ENCODE measurements at regions not wholly inside any gene's neighbourhood (a gene's known extent, or its start where the extent isn't known, plus 50 kb on each side); places are given as distances from the start of the nearest gene placed in this dataset.

GRCh38 chr20:6703656-6704055 lies 63.8 kb upstream of the BMP2 start:
- no peak for DNase-seq
- TF ChIP-seq, protein P1, sequence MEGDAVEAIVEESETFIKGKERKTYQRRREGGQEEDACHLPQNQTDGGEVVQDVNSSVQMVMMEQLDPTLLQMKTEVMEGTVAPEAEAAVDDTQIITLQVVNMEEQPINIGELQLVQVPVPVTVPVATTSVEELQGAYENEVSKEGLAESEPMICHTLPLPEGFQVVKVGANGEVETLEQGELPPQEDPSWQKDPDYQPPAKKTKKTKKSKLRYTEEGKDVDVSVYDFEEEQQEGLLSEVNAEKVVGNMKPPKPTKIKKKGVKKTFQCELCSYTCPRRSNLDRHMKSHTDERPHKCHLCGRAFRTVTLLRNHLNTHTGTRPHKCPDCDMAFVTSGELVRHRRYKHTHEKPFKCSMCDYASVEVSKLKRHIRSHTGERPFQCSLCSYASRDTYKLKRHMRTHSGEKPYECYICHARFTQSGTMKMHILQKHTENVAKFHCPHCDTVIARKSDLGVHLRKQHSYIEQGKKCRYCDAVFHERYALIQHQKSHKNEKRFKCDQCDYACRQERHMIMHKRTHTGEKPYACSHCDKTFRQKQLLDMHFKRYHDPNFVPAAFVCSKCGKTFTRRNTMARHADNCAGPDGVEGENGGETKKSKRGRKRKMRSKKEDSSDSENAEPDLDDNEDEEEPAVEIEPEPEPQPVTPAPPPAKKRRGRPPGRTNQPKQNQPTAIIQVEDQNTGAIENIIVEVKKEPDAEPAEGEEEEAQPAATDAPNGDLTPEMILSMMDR (IDR thresholded peaks at IDR 0.05; ENCODE audit: partially characterized antibody, unreplicated experiment): no peak
- Mint-ChIP-seq H3K9me3 (ENCODE audit: unreplicated experiment) (no peaks in the 10 kb centered on the region), H3K36me3 (ENCODE audit: unreplicated experiment) (no peaks in the 10 kb centered on the region), H3K4me1 (ENCODE audit: low read depth, unreplicated experiment) (no peaks in the 10 kb centered on the region), H3K4me3 (ENCODE audit: unreplicated experiment) (no peak overlapping the region), H3K27me3 (ENCODE audit: unreplicated experiment) (peaks cover 4% of the 10 kb centered on the region), H3K27ac (ENCODE audit: unreplicated experiment) (no peak overlapping the region)

DNA sequence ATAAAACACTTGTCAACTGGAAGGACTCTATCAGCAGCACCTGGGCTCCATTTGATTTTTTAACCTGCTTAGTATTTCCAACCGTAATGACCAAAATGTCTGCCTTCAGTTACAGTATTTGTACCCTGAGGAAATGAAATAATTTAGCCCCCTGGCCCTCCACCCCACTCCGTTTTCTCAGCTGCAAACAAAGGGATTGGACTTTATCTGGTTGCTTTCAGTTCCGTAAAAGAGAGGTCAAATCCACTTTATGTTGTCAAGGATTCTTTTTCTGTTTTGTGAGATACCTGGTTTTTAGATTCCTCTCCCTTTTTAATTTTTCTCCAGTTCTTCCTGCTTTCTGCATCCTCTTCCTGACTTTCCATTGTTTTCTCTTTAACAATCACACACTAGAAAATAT lies 64.4 kb upstream of the BMP2 start:
- TF ChIP-seq, protein P1 (IDR thresholded peaks at IDR 0.05; ENCODE audit: partially characterized antibody, unreplicated experiment): no peak
- H3K27me3 Mint-ChIP-seq (ENCODE audit: unreplicated experiment): peaks cover 4% of the 10 kb centered on the region
- DNase-seq: no peak
- H3K27ac Mint-ChIP-seq (ENCODE audit: unreplicated experiment): no peak overlapping the region
- no peak overlapping the region for H3K4me3 Mint-ChIP-seq (ENCODE audit: unreplicated experiment)
- no peaks in the 10 kb centered on the region for H3K36me3 Mint-ChIP-seq (ENCODE audit: unreplicated experiment)
- no peaks in the 10 kb centered on the region for H3K4me1 Mint-ChIP-seq (ENCODE audit: low read depth, unreplicated experiment)
- no peaks in the 10 kb centered on the region for H3K9me3 Mint-ChIP-seq (ENCODE audit: unreplicated experiment)

- no peak overlapping the region for H3K27ac Mint-ChIP-seq (ENCODE audit: unreplicated experiment)
- H3K36me3 Mint-ChIP-seq (ENCODE audit: unreplicated experiment): no peaks in the 10 kb centered on the region
- H3K4me1 Mint-ChIP-seq (ENCODE audit: low read depth, unreplicated experiment): no peaks in the 10 kb centered on the region
- no peak overlapping the region for H3K4me3 Mint-ChIP-seq (ENCODE audit: unreplicated experiment)
- no peaks in the 10 kb centered on the region for H3K9me3 Mint-ChIP-seq (ENCODE audit: unreplicated experiment)
- DNase-seq: no peak
- H3K27me3 Mint-ChIP-seq (ENCODE audit: unreplicated experiment): peaks cover 7% of the 10 kb centered on the region
- TF ChIP-seq, protein P1 (IDR thresholded peaks at IDR 0.05; ENCODE audit: partially characterized antibody, unreplicated experiment): no peak
Measured at GRCh38 chr20:6702144-6702543, 65.3 kb upstream of the BMP2 start.

DNA sequence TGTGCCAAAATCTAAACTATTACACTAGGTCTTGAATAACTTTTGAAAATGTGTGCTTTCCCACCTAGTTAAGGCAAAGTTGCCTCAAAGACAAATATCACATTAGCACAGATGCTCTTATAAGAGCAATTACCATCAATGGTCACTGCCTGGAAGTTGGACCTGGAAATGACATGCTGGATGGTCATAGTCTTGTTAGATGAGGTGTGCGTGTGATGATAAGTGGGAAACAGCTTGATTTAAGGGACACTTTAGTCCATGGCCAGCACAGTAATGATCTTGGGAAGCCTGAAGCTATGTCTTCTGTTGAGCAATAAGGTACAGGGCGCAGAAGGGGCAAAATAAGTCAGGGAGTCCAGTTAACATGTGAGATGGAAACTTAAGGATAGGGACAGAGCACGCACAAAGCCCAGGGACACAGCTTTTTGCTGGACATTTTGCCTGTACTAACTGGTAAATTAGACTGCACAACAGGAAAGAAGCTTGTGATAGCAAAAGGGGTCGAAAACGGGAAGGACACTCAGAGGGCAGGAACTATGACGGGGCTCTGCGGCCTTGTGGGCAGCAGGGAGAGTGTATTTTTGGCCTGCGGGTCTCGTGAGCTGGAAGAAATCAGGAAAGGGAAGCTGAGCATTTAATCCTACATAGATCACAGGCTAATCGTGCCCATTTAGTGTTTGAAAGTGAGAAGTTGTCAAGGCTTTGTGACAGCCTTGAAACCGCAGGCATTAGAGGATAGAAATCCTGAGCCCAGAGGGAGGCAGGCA lies 66.7 kb upstream of the BMP2 start:
- peaks cover 7% of the 10 kb centered on the region for H3K27me3 Mint-ChIP-seq (ENCODE audit: unreplicated experiment)
- no peaks in the 10 kb centered on the region for H3K36me3 Mint-ChIP-seq (ENCODE audit: unreplicated experiment)
- no peaks in the 10 kb centered on the region for H3K9me3 Mint-ChIP-seq (ENCODE audit: unreplicated experiment)
- no peaks in the 10 kb centered on the region for H3K4me1 Mint-ChIP-seq (ENCODE audit: low read depth, unreplicated experiment)
- no peak overlapping the region for H3K27ac Mint-ChIP-seq (ENCODE audit: unreplicated experiment)
- no peak for DNase-seq
- no peak overlapping the region for H3K4me3 Mint-ChIP-seq (ENCODE audit: unreplicated experiment)
- TF ChIP-seq, protein P1 (IDR thresholded peaks at IDR 0.05; ENCODE audit: partially characterized antibody, unreplicated experiment): no peak

- H3K27ac Mint-ChIP-seq (ENCODE audit: unreplicated experiment): no peak overlapping the region
Measured at GRCh38 chr20:6699921-6700562, 67.4 kb upstream of the BMP2 start.

More at GRCh38 chr20:6699921-6700562, 67.4 kb upstream of the BMP2 start:
- Mint-ChIP-seq H3K4me1 (ENCODE audit: low read depth, unreplicated experiment) (no peaks in the 10 kb centered on the region), H3K9me3 (ENCODE audit: unreplicated experiment) (no peaks in the 10 kb centered on the region), H3K4me3 (ENCODE audit: unreplicated experiment) (no peak overlapping the region), H3K36me3 (ENCODE audit: unreplicated experiment) (no peaks in the 10 kb centered on the region), H3K27me3 (ENCODE audit: unreplicated experiment) (peaks cover 7% of the 10 kb centered on the region)
- no peak for DNase-seq
- TF ChIP-seq, protein P1 (IDR thresholded peaks at IDR 0.05; ENCODE audit: partially characterized antibody, unreplicated experiment): no peak

Data from glutamatergic neuron (in vitro differentiated cells).